Endothelial cell of umbilical vein (primary cell): ENCODE measurements at regions not wholly inside any gene's neighbourhood (a gene's known extent, or its start where the extent isn't known, plus 50 kb on each side); places are given as distances from the start of the nearest gene placed in this dataset.

Experiments used
- BruUV-seq: library from RNA; stranded (reverse); fragments of 400-500 nt; replicated peaks from 2 replicates; lab custom pipeline; 2021; lab: Mats Ljungman, UMichigan
- CTCF ChIA-PET: fragments of 300-600, 350-600 bp; sonication (Branson Sonifier 250); formaldehyde crosslinking; loops from one replicate; lab custom pipeline; 2021; ENCODE audit warnings: antibody characterized with exemption, inconsistent platforms; lab: Charles Lee
- POLR2A ChIA-PET: fragments of 300-600, 350-600 bp; sonication (Branson Sonifier 250); formaldehyde crosslinking; loops from one replicate; lab custom pipeline; 2021; ENCODE audit warnings: antibody characterized with exemption, inconsistent platforms; lab: Charles Lee
- DNase-seq: peaks from one replicate; pipeline ENCODE4 v3.0.0-alpha.2; 2011; ENCODE audit warnings: low read depth, low spot score
- FAIRE-seq: peaks from 2 replicates; lab custom pipeline; 2011; peaks lifted over from hg19 to GRCh38; lab: Jason Lieb, UNC
- H2AFZ ChIP-seq: 2 replicates; pipeline ENCODE4 v1.6.0; 2012; ENCODE audit warnings: low read depth, low read length, control low read depth, inconsistent platforms
- H3K27ac ChIP-seq: 2 replicates; pipeline ENCODE4 v1.5.1; 2011; ENCODE audit warnings: low read depth, mild to moderate bottlenecking, control low read depth, low read length, moderate library complexity; ENCODE audit not compliant: insufficient read depth
- H3K27me3 ChIP-seq, 2 experiments: 2 replicates each; pipeline versions ENCODE4 v1.6.0 to v1.6.1; 2011; ENCODE audit warnings: low read length in 2 of 2, mixed read lengths in 1 of 2; ENCODE audit not compliant: control insufficient read depth in 2 of 2, insufficient read depth in 2 of 2
- H3K36me3 ChIP-seq, 2 experiments: 2 replicates in 1 of 2; 3 replicates in 1 of 2; pipeline ENCODE4 v1.5.1; 2011; ENCODE audit warnings: low read length in 2 of 2, mild to moderate bottlenecking in 1 of 2, moderate library complexity in 1 of 2; ENCODE audit not compliant: control insufficient read depth in 2 of 2, insufficient read depth in 2 of 2; ENCODE audit errors: extremely low read depth in 1 of 2
- H3K4me1 ChIP-seq: 3 replicates; pipeline ENCODE4 v1.5.1; 2011; ENCODE audit warnings: mild to moderate bottlenecking, low read length; ENCODE audit not compliant: control insufficient read depth, insufficient read depth; ENCODE audit errors: extremely low read depth
- H3K4me2 ChIP-seq: 2 replicates; pipeline ENCODE4 v1.6.1; 2011; ENCODE audit warnings: low read length, control low read depth, mixed read lengths; ENCODE audit not compliant: insufficient read depth
- H3K4me3 ChIP-seq, 3 experiments: fragments of 200-600 bp in 1 of 3; sonication (generic), shearing (Covaris generic) in 1 of 3; replicated peaks in 1 of 3; 2 replicates each; pipeline ENCODE4 v1.5.1; 2011 to 2016; ENCODE audit warnings: control low read depth in 3 of 3, low read length in 3 of 3, mild to moderate bottlenecking in 2 of 3, inconsistent platforms in 1 of 3, low read depth in 1 of 3, moderate library complexity in 1 of 3; ENCODE audit not compliant: insufficient read depth in 1 of 3
- H3K79me2 ChIP-seq: 2 replicates; pipeline ENCODE4 v1.6.0; 2012; ENCODE audit warnings: low read length, inconsistent platforms; ENCODE audit not compliant: control insufficient read depth, insufficient read depth
- H3K9ac ChIP-seq: replicated peaks from 2 replicates; pipeline ENCODE3; 2011; ENCODE audit warnings: low read length, control low read depth; ENCODE audit not compliant: insufficient read depth; ENCODE audit errors: extremely low read depth
- H3K9me1 ChIP-seq: replicated peaks from 3 replicates; pipeline ENCODE4 v1.6.0; 2011; ENCODE audit warnings: mild to moderate bottlenecking, low read length; ENCODE audit not compliant: control insufficient read depth, insufficient read depth; ENCODE audit errors: extremely low read depth
- H3K9me3 ChIP-seq: replicated peaks from 2 replicates; pipeline ENCODE4 v1.5.1; 2012; ENCODE audit warnings: low read length, inconsistent platforms; ENCODE audit not compliant: control insufficient read depth, insufficient read depth
- H4K20me1 ChIP-seq: replicated peaks from 2 replicates; pipeline ENCODE3; 2011; ENCODE audit warnings: mild to moderate bottlenecking, low read length; ENCODE audit not compliant: control insufficient read depth, insufficient read depth; ENCODE audit errors: extremely low read depth
- CTCF ChIP-seq, 2 donors: IDR thresholded peaks; 1 replicate in 1 of 2; 2 replicates in 1 of 2; pipeline ENCODE4 v1.5.1; 2011; ENCODE audit warnings: low read length in 2 of 2, mild to moderate bottlenecking in 2 of 2, moderate library complexity in 2 of 2, control low read depth in 1 of 2, inconsistent platforms in 1 of 2, low read depth in 1 of 2; ENCODE audit not compliant: insufficient read depth in 1 of 2; ENCODE audit errors: extremely low read depth in 1 of 2
- EZH2 ChIP-seq: IDR thresholded peaks from 2 replicates; pipeline ENCODE4 v1.6.1; 2012; ENCODE audit warnings: borderline replicate concordance, low read depth, mild to moderate bottlenecking, moderate library complexity, low read length, inconsistent platforms; ENCODE audit not compliant: severe bottlenecking
- FOS ChIP-seq: IDR thresholded peaks from 2 replicates; pipeline ENCODE4 v1.6.1; 2011; ENCODE audit warnings: mild to moderate bottlenecking, low read length, moderate library complexity, borderline replicate concordance; ENCODE audit not compliant: insufficient read depth
- GATA2 ChIP-seq: IDR thresholded peaks from 2 replicates; pipeline ENCODE4 v1.7.0; 2011; ENCODE audit warnings: low read depth, mild to moderate bottlenecking, moderate library complexity, mixed read lengths, low read length; ENCODE audit not compliant: insufficient read length, insufficient read depth
- JUN ChIP-seq: IDR thresholded peaks from 2 replicates; pipeline ENCODE4 v1.6.1; 2011; ENCODE audit warnings: borderline replicate concordance, low read depth; ENCODE audit not compliant: insufficient read length, insufficient read depth
- MAX ChIP-seq: IDR thresholded peaks from 2 replicates; pipeline ENCODE4 v1.6.1; 2011; ENCODE audit not compliant: insufficient read depth, insufficient read length
- MYC ChIP-seq: IDR thresholded peaks from one replicate; pipeline ENCODE4 v1.6.1; 2011; ENCODE audit warnings: mild to moderate bottlenecking, low read depth, low read length
- POLR2A ChIP-seq: IDR thresholded peaks from 2 replicates; pipeline ENCODE4 v1.6.1; 2012; ENCODE audit warnings: low read depth, mild to moderate bottlenecking, control low read depth, low read length
- POLR2AphosphoS5 ChIP-seq: IDR thresholded peaks from 2 replicates; pipeline ENCODE4 v1.6.1; 2012; ENCODE audit warnings: low read depth, mild to moderate bottlenecking, control low read depth, low read length, moderate library complexity; ENCODE audit not compliant: insufficient read depth
- dilution Hi-C: fragments of 300-500 bp; cut with MboI; formaldehyde crosslinking; loops from one replicate; pipeline ENCODE4 v1.15.0; 2019; ENCODE audit warnings: low sequenced_read_pairs; ENCODE audit not compliant: extremely low pct_ligation_motif_present
- intact Hi-C: fragments of 100-400 bp; cut with micrococcal nuclease; formaldehyde crosslinking; loops from one replicate; pipeline ENCODE4 v1.10.0; 2022

GRCh38 chr13:40453351-40454021, 213.0 kb downstream of the FOXO1 start:
- Histone ChIP-seq H3K27ac (no peak overlapping the region), H2AFZ (no peak overlapping the region), H3K9me3 (no peaks in the 10 kb centered on the region), H3K27me3 (no peaks in the 10 kb centered on the region), H3K4me2 (no peak overlapping the region), H3K36me3 (no peaks in the 10 kb centered on the region), H3K9me1 (no peaks in the 10 kb centered on the region), H3K79me2 (no peaks in the 10 kb centered on the region), H3K4me1 (no peaks in the 10 kb centered on the region), H3K9ac (no peak overlapping the region), H4K20me1 (no peaks in the 10 kb centered on the region), H3K4me3 (no peak overlapping the region)
- FAIRE-seq (no peak), DNase-seq (no peak)
- TF ChIP-seq EZH2 (no peak), MAX (no peak), POLR2AphosphoS5 (no peak), MYC (no peak), POLR2A (no peak), GATA2 (no peak), FOS (no peak), CTCF (IDR thresholded peaks at IDR 0.05; ENCODE audit: extremely low read depth in 1 of 2, insufficient read depth in 1 of 2, low read depth in 1 of 2, low read length in 2 of 2) (no peak), JUN (no peak)
- intact Hi-C loops (no loop called here), dilution Hi-C loops (no loop called here)
- CTCF ChIA-PET, result interaction anchor here (0.7 to 1.3 kb wide), 3 partner anchors 11 to 55 kb away, joined by 3 to 8 read pairs (median 3); no protein-coding TSS in a partner anchor
- BruUV-seq, result no TSS peak
- POLR2A ChIA-PET, result no interaction called here
